Effector memory CD8-positive, alpha-beta T cell (primary cell): ENCODE measurements at regions not wholly inside any gene's neighbourhood (a gene's known extent, or its start where the extent isn't known, plus 50 kb on each side); places are given as distances from the start of the nearest gene placed in this dataset.
A peak's percentile ranks its signal among the peaks of the same experiment; 100 is the strongest.

Experiments
- ATAC-seq: fragments of 150-1000 bp; cut with Tn5 transposase; replicated peaks from 2 replicates; pipeline ENCODE4 v1.10.0; 2021; ENCODE audit warnings: mild to moderate bottlenecking, moderate library complexity
- DNase-seq, 3 experiments: peaks; one replicate each; pipeline ENCODE4 v3.0.0; 2021
- H3K27ac Mint-ChIP-seq, 2 donors: one replicate each; pipeline ENCODE4 v1.8.0; 2022; ENCODE audit warnings: mild to moderate bottlenecking in 2 of 2, mixed read lengths in 2 of 2, moderate library complexity in 2 of 2
- H3K27me3 Mint-ChIP-seq, 2 donors: one replicate each; pipeline ENCODE4 v1.8.0; 2022; ENCODE audit warnings: mixed read lengths in 2 of 2
- H3K36me3 Mint-ChIP-seq: one replicate; pipeline ENCODE4 v1.8.0; 2022; ENCODE audit warnings: mild to moderate bottlenecking, moderate library complexity, mixed read lengths; ENCODE audit not compliant: insufficient read depth
- H3K4me1 Mint-ChIP-seq, 2 donors: one replicate each; pipeline ENCODE4 v1.8.0; 2022; ENCODE audit warnings: low read depth in 2 of 2, mixed read lengths in 2 of 2
- H3K4me3 Mint-ChIP-seq, 2 donors: one replicate each; pipeline ENCODE4 v1.8.0; 2022; ENCODE audit warnings: mild to moderate bottlenecking in 2 of 2, mixed read lengths in 2 of 2, moderate library complexity in 2 of 2
- H3K9me3 Mint-ChIP-seq, 2 donors: one replicate each; pipeline ENCODE4 v1.8.0; 2022; ENCODE audit warnings: mixed read lengths in 2 of 2

- no peak for DNase-seq
- Mint-ChIP-seq H3K27ac (no peak overlapping the region), H3K4me1 (no peaks in the 10 kb centered on the region), H3K36me3 (no peaks in the 10 kb centered on the region), H3K4me3 (no peak overlapping the region), H3K27me3 (no peaks in the 10 kb centered on the region), H3K9me3 (peaks cover 0 to 9% of the 10 kb centered on the region in 2 donors)
- ATAC-seq = no peak
These were observed 480.9 kb upstream of the NOX3 start for GRCh38 chr6:155936551-155936950.

- ATAC-seq (no peak), DNase-seq (no peak)
- Mint-ChIP-seq H3K27ac (no peak overlapping the region), H3K4me1 (no peaks in the 10 kb centered on the region), H3K9me3 (peaks cover 0 to 6% of the 10 kb centered on the region in 2 donors), H3K27me3 (no peaks in the 10 kb centered on the region), H3K4me3 (no peak overlapping the region), H3K36me3 (no peaks in the 10 kb centered on the region)
These were observed 480.5 kb upstream of the NOX3 start for GRCh38 chr6:155936127-155936526.

- DNase-seq (no peak), ATAC-seq (no peak)
- Mint-ChIP-seq H3K27ac (no peak overlapping the region), H3K4me3 (no peak overlapping the region), H3K27me3 (no peaks in the 10 kb centered on the region), H3K4me1 (peaks cover 0 to 2% of the 10 kb centered on the region in 2 donors), H3K9me3 (peaks cover 2 to 7% of the 10 kb centered on the region in 2 donors), H3K36me3 (no peaks in the 10 kb centered on the region)
These were observed 461.4 kb upstream of the NOX3 start for GRCh38 chr6:155916846-155917624.

DNA sequence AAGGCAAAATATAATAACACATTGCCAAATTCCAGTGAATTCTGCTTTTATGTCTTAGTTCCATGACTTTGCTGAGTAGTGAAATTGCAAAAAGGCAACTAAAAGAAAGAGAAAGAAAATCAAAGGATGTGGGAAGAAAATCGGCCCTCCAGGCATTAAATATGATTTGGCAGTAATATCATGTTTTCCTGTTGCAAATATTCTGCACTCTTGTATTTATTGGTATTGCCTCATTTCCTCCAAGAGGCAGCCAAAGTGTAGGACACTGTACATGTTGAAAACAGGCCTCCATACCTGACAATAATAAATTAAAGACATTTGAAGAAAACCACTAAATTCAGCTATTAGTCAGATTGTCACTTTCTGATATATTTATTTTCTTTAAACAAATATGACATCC is 460.0 kb upstream of the NOX3 start:
- DNase-seq (no peak), ATAC-seq (no peak)
- H3K27me3 Mint-ChIP-seq = no peaks in the 10 kb centered on the region
- H3K9me3 Mint-ChIP-seq = peaks cover 6 to 7% of the 10 kb centered on the region in 2 donors
- H3K27ac Mint-ChIP-seq = no peak overlapping the region
- peaks cover 0 to 2% of the 10 kb centered on the region in 2 donors for H3K4me1 Mint-ChIP-seq
- no peak overlapping the region for H3K4me3 Mint-ChIP-seq
- H3K36me3 Mint-ChIP-seq = no peaks in the 10 kb centered on the region

DNA sequence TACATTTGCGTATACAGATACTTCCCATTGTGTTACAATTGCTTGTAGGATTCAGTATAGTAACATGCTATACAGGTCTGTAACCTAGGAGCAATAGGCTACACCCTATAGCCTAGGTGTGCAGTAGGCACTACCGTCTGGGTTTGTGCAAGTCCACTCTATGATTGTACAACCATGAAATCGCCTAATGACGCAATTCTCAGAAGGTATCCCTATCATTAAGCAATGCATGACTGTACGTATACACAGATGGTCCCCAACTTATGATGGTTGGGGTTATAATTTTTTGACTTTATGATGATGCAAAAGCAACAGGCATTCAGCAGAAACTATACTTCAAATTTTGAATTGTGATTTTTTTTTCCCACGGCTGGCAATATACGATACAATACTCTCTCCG is 458.2 kb upstream of the NOX3 start:
- Mint-ChIP-seq H3K36me3 (no peaks in the 10 kb centered on the region), H3K4me3 (no peak overlapping the region), H3K27ac (no peak overlapping the region), H3K9me3 (peaks cover 2 to 8% of the 10 kb centered on the region in 2 donors), H3K4me1 (no peaks in the 10 kb centered on the region), H3K27me3 (no peaks in the 10 kb centered on the region)
- ATAC-seq (no peak), DNase-seq (no peak)

DNA sequence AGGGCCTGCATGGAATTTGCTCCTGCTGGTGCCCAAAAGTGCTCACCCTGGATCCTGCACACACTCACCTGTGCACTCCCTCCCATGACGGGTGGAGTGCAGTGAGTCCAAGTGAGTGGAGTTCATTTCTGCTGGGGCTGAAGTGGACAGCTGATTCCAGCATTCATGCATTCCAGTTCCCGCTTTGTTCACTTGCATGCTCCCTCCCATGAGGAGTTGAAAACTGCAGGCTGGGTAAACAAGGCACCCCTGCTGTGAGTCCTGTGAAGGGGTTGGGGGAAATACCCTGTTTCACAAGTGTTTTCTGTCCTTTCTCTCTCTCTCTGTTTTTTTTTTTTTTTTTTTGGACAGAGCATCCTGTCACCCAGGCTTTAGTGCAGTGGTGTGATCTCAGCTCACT is 454.1 kb upstream of the NOX3 start:
- no peak for DNase-seq
- Mint-ChIP-seq H3K27ac (no peak overlapping the region), H3K27me3 (no peaks in the 10 kb centered on the region), H3K4me1 (no peaks in the 10 kb centered on the region), H3K36me3 (no peaks in the 10 kb centered on the region), H3K4me3 (no peak overlapping the region), H3K9me3 (peaks cover 7 to 10% of the 10 kb centered on the region in 2 donors)
- ATAC-seq = no peak

- Mint-ChIP-seq H3K9me3 (peaks cover 0 to 2% of the 10 kb centered on the region in 2 donors), H3K27ac (no peak overlapping the region), H3K27me3 (no peaks in the 10 kb centered on the region), H3K4me1 (no peaks in the 10 kb centered on the region), H3K4me3 (no peak overlapping the region), H3K36me3 (peaks cover 2% of the 10 kb centered on the region)
- ATAC-seq (no peak), DNase-seq (no peak)
These were observed 440.0 kb upstream of the NOX3 start for GRCh38 chr6:155895641-155896040.

DNA sequence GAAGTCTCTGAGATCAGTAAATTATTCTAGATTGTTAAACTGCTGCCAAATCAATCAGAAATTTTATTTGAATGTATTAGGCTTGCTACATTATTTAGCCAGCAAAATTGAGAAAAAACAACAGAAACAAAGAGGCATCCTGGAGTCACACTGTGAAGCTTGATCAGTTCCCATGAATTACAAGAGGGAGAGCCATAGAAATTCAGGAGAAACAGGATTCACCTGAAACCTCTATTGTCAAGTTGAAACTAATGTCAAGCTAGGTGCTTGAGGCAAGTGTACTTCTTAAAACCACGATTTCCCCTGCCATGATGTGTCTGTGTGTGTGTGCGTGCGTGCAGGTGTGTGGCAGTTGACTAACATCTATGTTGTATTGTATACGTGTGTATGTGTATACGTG is 439.1 kb upstream of the NOX3 start:
- no peak overlapping the region for H3K4me3 Mint-ChIP-seq
- H3K27me3 Mint-ChIP-seq = no peaks in the 10 kb centered on the region
- peaks cover 0 to 2% of the 10 kb centered on the region in 2 donors for H3K9me3 Mint-ChIP-seq
- H3K36me3 Mint-ChIP-seq = peaks cover under 1% of the 10 kb centered on the region
- no peaks in the 10 kb centered on the region for H3K4me1 Mint-ChIP-seq
- DNase-seq = no peak
- ATAC-seq = no peak
- H3K27ac Mint-ChIP-seq = no peak overlapping the region

DNA sequence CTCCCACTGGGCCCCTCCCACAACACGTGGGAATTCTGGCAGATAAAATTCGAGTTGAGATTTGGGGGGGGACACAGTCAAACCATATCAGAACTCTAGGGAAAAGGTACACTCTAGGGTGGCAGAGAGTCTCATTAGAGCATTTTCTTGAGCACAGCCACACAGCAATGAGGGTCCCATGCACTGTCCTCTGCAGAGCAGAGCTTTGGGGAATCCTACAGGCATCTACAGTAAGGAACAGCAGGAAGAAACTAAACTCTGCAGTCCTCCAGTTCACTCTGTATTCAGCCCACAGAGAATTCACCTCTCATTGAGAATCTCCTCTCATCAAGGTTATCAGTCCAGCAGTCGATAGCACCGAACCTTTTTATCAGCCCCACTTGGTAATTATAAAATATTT is 438.6 kb upstream of the NOX3 start:
- no peak for ATAC-seq
- Mint-ChIP-seq H3K27ac (no peak overlapping the region), H3K36me3 (no peaks in the 10 kb centered on the region)

DNA sequence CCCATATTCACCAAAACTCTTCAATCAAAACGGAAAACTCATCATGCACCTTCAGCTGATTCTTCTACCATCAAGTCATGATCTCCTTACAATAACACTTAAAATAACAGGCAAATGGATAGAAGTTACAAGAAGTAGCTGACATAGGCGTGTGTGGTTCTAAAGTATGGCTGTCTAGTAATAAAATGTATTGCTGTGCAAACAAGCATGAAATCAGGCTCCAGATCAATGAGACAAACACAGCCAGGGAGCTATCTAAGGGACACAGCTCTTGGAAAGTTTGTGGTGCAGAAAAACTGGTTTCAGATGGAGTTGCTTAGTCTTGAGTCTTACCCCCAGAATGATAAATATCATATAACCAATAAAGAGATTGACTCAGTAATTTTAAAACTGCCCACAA is 434.8 kb upstream of the NOX3 start:
- ATAC-seq = no peak
- H3K4me3 Mint-ChIP-seq = no peak overlapping the region
- H3K27ac Mint-ChIP-seq = no peak overlapping the region
- DNase-seq = no peak
- no peaks in the 10 kb centered on the region for H3K4me1 Mint-ChIP-seq
- no peaks in the 10 kb centered on the region for H3K9me3 Mint-ChIP-seq
- no peaks in the 10 kb centered on the region for H3K36me3 Mint-ChIP-seq
- no peaks in the 10 kb centered on the region for H3K27me3 Mint-ChIP-seq

More for the DNA sequence above, 438.6 kb upstream of the NOX3 start:
- no peaks in the 10 kb centered on the region for H3K27me3 Mint-ChIP-seq
- no peak overlapping the region for H3K4me3 Mint-ChIP-seq
- no peaks in the 10 kb centered on the region for H3K4me1 Mint-ChIP-seq
- DNase-seq = no peak
- H3K9me3 Mint-ChIP-seq = peaks cover 0 to 2% of the 10 kb centered on the region in 2 donors

GRCh38 chr6:155889410-155889809 is 433.8 kb upstream of the NOX3 start:
- Mint-ChIP-seq H3K4me1 (no peaks in the 10 kb centered on the region), H3K4me3 (no peak overlapping the region), H3K27ac (no peak overlapping the region), H3K36me3 (no peaks in the 10 kb centered on the region), H3K9me3 (no peaks in the 10 kb centered on the region), H3K27me3 (no peaks in the 10 kb centered on the region)
- DNase-seq (no peak), ATAC-seq (no peak)

GRCh38 chr6:155887421-155887820 is 431.8 kb upstream of the NOX3 start:
- ATAC-seq (no peak), DNase-seq (no peak)
- H3K36me3 Mint-ChIP-seq = no peaks in the 10 kb centered on the region
- no peaks in the 10 kb centered on the region for H3K4me1 Mint-ChIP-seq
- no peaks in the 10 kb centered on the region for H3K27me3 Mint-ChIP-seq
- H3K9me3 Mint-ChIP-seq = no peaks in the 10 kb centered on the region
- H3K27ac Mint-ChIP-seq = no peak overlapping the region
- no peak overlapping the region for H3K4me3 Mint-ChIP-seq

- ATAC-seq = no peak
- DNase-seq = no peak
- Mint-ChIP-seq H3K4me1 (peaks cover 0 to 3% of the 10 kb centered on the region in 2 donors), H3K36me3 (no peaks in the 10 kb centered on the region), H3K27me3 (no peaks in the 10 kb centered on the region), H3K27ac (no peak overlapping the region), H3K9me3 (peaks cover 0 to 5% of the 10 kb centered on the region in 2 donors), H3K4me3 (no peak overlapping the region)
These were observed 428.1 kb upstream of the NOX3 start for GRCh38 chr6:155883741-155884140.

GRCh38 chr6:155883334-155883731 is 427.7 kb upstream of the NOX3 start:
- DNase-seq (no peak), ATAC-seq (no peak)
- no peaks in the 10 kb centered on the region for H3K36me3 Mint-ChIP-seq
- H3K27me3 Mint-ChIP-seq = no peaks in the 10 kb centered on the region
- H3K27ac Mint-ChIP-seq = peak overlapping the region in 1 of 2 donors; percentile 16
- peaks cover 0 to 3% of the 10 kb centered on the region in 2 donors for H3K4me1 Mint-ChIP-seq
- H3K4me3 Mint-ChIP-seq = no peak overlapping the region
- H3K9me3 Mint-ChIP-seq = peaks cover 0 to 5% of the 10 kb centered on the region in 2 donors
